Neural progenitor cell (in vitro differentiated cells): ENCODE measurements at regions not wholly inside any gene's neighbourhood (a gene's known extent, or its start where the extent isn't known, plus 50 kb on each side); places are given as distances from the start of the nearest gene placed in this dataset.

Experiments
- DNase-seq: peaks from one replicate; pipeline ENCODE4 v3.0.0-alpha.2; 2016; ENCODE audit warnings: low spot score
- H2AFZ ChIP-seq: fragments of 200-600 bp; sonication (generic); replicated peaks from 2 replicates; pipeline ENCODE4 v1.6.1; 2016; ENCODE audit warnings: antibody characterized with exemption
- H3F3A ChIP-seq: fragments of 200-600 bp; sonication (generic); 2 replicates; pipeline ENCODE4 v1.6.1; 2016; ENCODE audit warnings: antibody characterized with exemption, low read depth
- H3K27ac ChIP-seq: fragments of 200-600 bp; sonication (generic); 2 replicates; pipeline ENCODE4 v1.5.1; 2016; ENCODE audit warnings: mild to moderate bottlenecking
- H3K27me3 ChIP-seq: fragments of 200-600 bp; sonication (generic); 2 replicates; pipeline ENCODE4 v1.6.1; 2016; ENCODE audit warnings: mild to moderate bottlenecking, moderate library complexity
- H3K36me3 ChIP-seq: fragments of 200-600 bp; sonication (generic); 2 replicates; pipeline ENCODE4 v1.5.1; 2016
- H3K4me1 ChIP-seq: fragments of 200-600 bp; sonication (generic); 2 replicates; pipeline ENCODE4 v1.6.1; 2016; ENCODE audit warnings: mixed run types
- H3K4me2 ChIP-seq: fragments of 200-600 bp; sonication (generic); 2 replicates; pipeline ENCODE4 v1.6.1; 2016
- H3K4me3 ChIP-seq: fragments of 200-600 bp; sonication (generic); 2 replicates; pipeline ENCODE4 v1.5.1; 2016
- H3K79me2 ChIP-seq: fragments of 200-600 bp; sonication (generic); 2 replicates; pipeline ENCODE4 v1.6.1; 2016; ENCODE audit warnings: low read depth
- H3K9ac ChIP-seq: fragments of 200-600 bp; sonication (generic); 2 replicates; pipeline ENCODE4 v1.6.1; 2016
- H3K9me3 ChIP-seq: fragments of 200-600 bp; sonication (generic); 2 replicates; pipeline ENCODE4 v1.5.1; 2016; ENCODE audit warnings: low read depth
- H4K20me1 ChIP-seq: fragments of 200-600 bp; sonication (generic); 2 replicates; pipeline ENCODE4 v1.6.1; 2016; ENCODE audit warnings: low read depth
- H3K27ac Mint-ChIP-seq: 3 replicates; pipeline ENCODE4 v1.8.0; 2021; ENCODE audit warnings: mixed read lengths
- H3K27me3 Mint-ChIP-seq: 2 replicates; pipeline ENCODE4 v1.8.0; 2022; ENCODE audit warnings: low read depth, mild to moderate bottlenecking, inconsistent platforms, moderate library complexity, mixed read lengths; ENCODE audit not compliant: insufficient read depth
- H3K36me3 Mint-ChIP-seq: 3 replicates; pipeline ENCODE4 v1.8.0; 2021; ENCODE audit warnings: mixed read lengths
- H3K4me1 Mint-ChIP-seq: 3 replicates; pipeline ENCODE4 v1.8.0; 2021; ENCODE audit warnings: mixed read lengths
- H3K4me3 Mint-ChIP-seq: 3 replicates; pipeline ENCODE4 v1.8.0; 2021; ENCODE audit warnings: mild to moderate bottlenecking, moderate library complexity, mixed read lengths
- H3K9me3 Mint-ChIP-seq: 3 replicates; pipeline ENCODE4 v1.8.0; 2020; ENCODE audit warnings: mixed read lengths
- CTCF ChIP-seq: fragments of 200-600 bp; sonication (generic); IDR thresholded peaks from 2 replicates; pipeline ENCODE4 v1.5.1; 2017; ENCODE audit warnings: antibody characterized with exemption, mild to moderate bottlenecking
- EZH2 ChIP-seq: fragments of 200-600 bp; sonication (generic); IDR thresholded peaks from 2 replicates; pipeline ENCODE4 v1.6.1; 2017; ENCODE audit warnings: antibody characterized with exemption, mild to moderate bottlenecking, moderate library complexity
- EZH2phosphoT487 ChIP-seq: fragments of 200-600 bp; sonication (generic); IDR thresholded peaks from 2 replicates; pipeline ENCODE4 v1.6.1; 2017; ENCODE audit warnings: antibody characterized with exemption

- Histone ChIP-seq H3K4me3 (no peak overlapping the region), H3K27ac (no peak overlapping the region), H3K36me3 (no peaks in the 10 kb centered on the region), H3K27me3 (no peaks in the 10 kb centered on the region), H4K20me1 (no peaks in the 10 kb centered on the region), H2AFZ (no peak overlapping the region), H3K79me2 (no peaks in the 10 kb centered on the region), H3K9ac (no peak overlapping the region), H3K4me2 (no peak overlapping the region), H3F3A (no peaks in the 10 kb centered on the region), H3K9me3 (no peaks in the 10 kb centered on the region), H3K4me1 (peaks cover 8% of the 10 kb centered on the region)
- peaks cover 4% of the 10 kb centered on the region for H3K27me3 Mint-ChIP-seq
- DNase-seq: no peak
- H3K4me1 Mint-ChIP-seq: peaks cover 23% of the 10 kb centered on the region
- no peaks in the 10 kb centered on the region for H3K36me3 Mint-ChIP-seq
- no peaks in the 10 kb centered on the region for H3K9me3 Mint-ChIP-seq
- H3K4me3 Mint-ChIP-seq: no peak overlapping the region
- no peak for TF ChIP-seq EZH2phosphoT487
- no peak for TF ChIP-seq EZH2
- no peak for TF ChIP-seq CTCF
- no peak overlapping the region for H3K27ac Mint-ChIP-seq
These were observed 56.5 kb upstream of the CTPS1 start for GRCh38 chr1:40922969-40923368.

GRCh38 chr1:40923511-40924020 lies 55.9 kb upstream of the CTPS1 start:
- no peaks in the 10 kb centered on the region for H3K79me2 ChIP-seq
- no peak overlapping the region for H3K4me3 ChIP-seq
- Mint-ChIP-seq H3K27me3 (peaks cover 4% of the 10 kb centered on the region), H3K27ac (no peak overlapping the region), H3K4me1 (peaks cover 23% of the 10 kb centered on the region), H3K4me3 (no peak overlapping the region), H3K9me3 (no peaks in the 10 kb centered on the region), H3K36me3 (no peaks in the 10 kb centered on the region)
- no peak overlapping the region for H3K27ac ChIP-seq
- no peak overlapping the region for H2AFZ ChIP-seq
- H3K9ac ChIP-seq: no peak overlapping the region
- H3K9me3 ChIP-seq: no peaks in the 10 kb centered on the region
- H3K4me2 ChIP-seq: no peak overlapping the region
- TF ChIP-seq EZH2phosphoT487 (no peak), CTCF (no peak), EZH2 (no peak)
- H3F3A ChIP-seq: no peaks in the 10 kb centered on the region
- no peaks in the 10 kb centered on the region for H3K27me3 ChIP-seq
- H3K4me1 ChIP-seq: peaks cover 8% of the 10 kb centered on the region
- no peaks in the 10 kb centered on the region for H3K36me3 ChIP-seq
- no peaks in the 10 kb centered on the region for H4K20me1 ChIP-seq
- DNase-seq: no peak

- Histone ChIP-seq H3K4me1 (peaks cover 8% of the 10 kb centered on the region), H3K9ac (no peak overlapping the region), H3K4me3 (no peak overlapping the region), H3K27me3 (no peaks in the 10 kb centered on the region), H3F3A (no peaks in the 10 kb centered on the region), H2AFZ (no peak overlapping the region), H3K79me2 (no peaks in the 10 kb centered on the region), H3K36me3 (no peaks in the 10 kb centered on the region), H3K9me3 (no peaks in the 10 kb centered on the region), H4K20me1 (no peaks in the 10 kb centered on the region), H3K27ac (no peak overlapping the region), H3K4me2 (no peak overlapping the region)
- peaks cover 23% of the 10 kb centered on the region for H3K4me1 Mint-ChIP-seq
- no peak for DNase-seq
- peaks cover 4% of the 10 kb centered on the region for H3K27me3 Mint-ChIP-seq
- H3K27ac Mint-ChIP-seq: no peak overlapping the region
- no peaks in the 10 kb centered on the region for H3K36me3 Mint-ChIP-seq
- TF ChIP-seq EZH2phosphoT487 (no peak), CTCF (no peak), EZH2 (no peak)
- H3K9me3 Mint-ChIP-seq: no peaks in the 10 kb centered on the region
- no peak overlapping the region for H3K4me3 Mint-ChIP-seq
These were observed 54.7 kb upstream of the CTPS1 start for GRCh38 chr1:40924767-40925166.
